ENCODE measurements at regions not wholly inside any gene's neighbourhood (a gene's known extent, or its start where the extent isn't known, plus 50 kb on each side); places are given as distances from the start of the nearest gene placed in this dataset.
"Not testable (repeated sequence)": the region's sequence is repeated elsewhere in the genome, so short reads cannot be mapped to it uniquely, and the experiment has no call there.

DNA sequence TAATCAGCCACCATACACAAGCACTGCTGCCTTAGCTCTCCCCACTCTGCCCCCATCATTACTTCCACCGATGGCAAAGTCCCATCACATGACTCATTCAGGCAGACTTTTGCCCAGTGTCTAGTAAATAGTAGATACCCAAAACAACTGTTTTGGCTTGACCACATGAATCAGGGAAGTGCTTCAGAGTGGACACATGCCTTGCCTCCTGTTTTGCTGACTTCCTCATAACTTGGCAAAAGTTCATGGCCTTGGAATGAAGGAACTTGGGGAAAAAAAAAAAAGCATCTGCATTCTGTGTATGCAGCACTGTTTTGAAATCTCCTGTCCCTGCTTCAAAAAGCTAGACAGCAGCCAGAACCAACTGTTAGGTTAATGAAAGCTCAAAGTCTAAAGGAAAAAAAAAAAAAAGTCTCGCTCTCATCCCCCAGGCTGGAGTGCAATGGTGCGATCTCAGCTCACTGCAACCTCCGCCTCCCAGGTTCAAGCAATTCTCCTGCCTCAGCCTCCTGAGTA, 335.3 kb downstream of the FAM181B start:
- POLR2A ChIA-PET: no interaction called here
- H3K27ac Mint-ChIP-seq: no peak overlapping the region

DNA sequence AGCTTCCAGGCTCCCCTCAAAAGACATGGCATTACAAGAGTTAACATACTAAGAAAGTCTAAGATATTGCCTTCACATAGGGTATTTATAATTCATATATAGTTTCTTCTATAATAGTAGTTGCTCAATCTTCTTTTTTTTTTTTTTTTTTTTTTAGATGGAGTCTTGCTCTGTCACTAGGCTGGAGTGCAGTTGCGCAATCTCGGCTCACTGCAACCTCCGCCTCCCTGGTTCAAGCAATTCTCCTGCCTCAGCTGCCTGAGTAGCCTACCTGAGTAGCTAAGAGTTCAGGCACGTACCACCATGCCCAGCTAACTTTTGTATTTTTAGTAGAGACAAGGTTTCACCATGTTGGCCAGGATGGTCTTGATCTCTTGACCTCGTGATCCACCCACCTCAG, 337.0 kb downstream of the FAM181B start:
- H3K36me3 Mint-ChIP-seq; DNase-seq; H3K27me3 Mint-ChIP-seq; H3K9me3 Mint-ChIP-seq; H3K27ac Mint-ChIP-seq; H3K4me3 Mint-ChIP-seq; ATAC-seq (ENCODE audit: low read depth); H3K4me1 Mint-ChIP-seq; POLR2A ChIA-PET: not testable (repeated sequence)

More for the DNA sequence above, 335.3 kb downstream of the FAM181B start:
- ATAC-seq (ENCODE audit: low read depth) (no peak), DNase-seq (no peak)
- Mint-ChIP-seq H3K36me3 (no peaks in the 10 kb centered on the region), H3K27me3 (peaks cover 2% of the 10 kb centered on the region), H3K9me3 (no peaks in the 10 kb centered on the region), H3K4me1 (no peaks in the 10 kb centered on the region), H3K4me3 (no peak overlapping the region)

DNA sequence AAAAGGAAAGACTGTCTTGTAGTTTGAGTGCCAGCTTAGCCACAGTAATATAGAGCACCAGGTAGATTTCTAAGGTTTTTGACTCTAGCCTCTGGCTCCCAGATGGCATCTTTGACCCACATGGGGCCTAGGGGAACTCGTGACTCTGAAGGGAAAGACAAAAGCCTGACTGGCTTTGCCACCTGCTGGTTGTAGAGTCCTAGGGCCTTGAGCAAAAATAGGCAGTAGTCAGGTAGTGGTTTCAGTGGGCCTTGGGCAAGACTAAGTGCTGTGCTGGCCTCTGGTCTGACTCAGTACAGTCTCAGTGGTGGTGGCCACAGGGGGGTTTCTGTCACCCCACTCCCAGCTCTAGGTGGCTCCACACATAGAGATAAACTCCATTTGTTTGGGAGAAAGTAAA, 349.4 kb downstream of the FAM181B start:
- POLR2A ChIA-PET: no interaction called here
- no peaks in the 10 kb centered on the region for H3K9me3 Mint-ChIP-seq
- H3K27ac Mint-ChIP-seq: no peak overlapping the region
- ATAC-seq (ENCODE audit: low read depth): no peak
- DNase-seq: no peak
- H3K4me3 Mint-ChIP-seq: no peak overlapping the region
- H3K36me3 Mint-ChIP-seq: no peaks in the 10 kb centered on the region
- no peaks in the 10 kb centered on the region for H3K27me3 Mint-ChIP-seq
- no peaks in the 10 kb centered on the region for H3K4me1 Mint-ChIP-seq

DNA sequence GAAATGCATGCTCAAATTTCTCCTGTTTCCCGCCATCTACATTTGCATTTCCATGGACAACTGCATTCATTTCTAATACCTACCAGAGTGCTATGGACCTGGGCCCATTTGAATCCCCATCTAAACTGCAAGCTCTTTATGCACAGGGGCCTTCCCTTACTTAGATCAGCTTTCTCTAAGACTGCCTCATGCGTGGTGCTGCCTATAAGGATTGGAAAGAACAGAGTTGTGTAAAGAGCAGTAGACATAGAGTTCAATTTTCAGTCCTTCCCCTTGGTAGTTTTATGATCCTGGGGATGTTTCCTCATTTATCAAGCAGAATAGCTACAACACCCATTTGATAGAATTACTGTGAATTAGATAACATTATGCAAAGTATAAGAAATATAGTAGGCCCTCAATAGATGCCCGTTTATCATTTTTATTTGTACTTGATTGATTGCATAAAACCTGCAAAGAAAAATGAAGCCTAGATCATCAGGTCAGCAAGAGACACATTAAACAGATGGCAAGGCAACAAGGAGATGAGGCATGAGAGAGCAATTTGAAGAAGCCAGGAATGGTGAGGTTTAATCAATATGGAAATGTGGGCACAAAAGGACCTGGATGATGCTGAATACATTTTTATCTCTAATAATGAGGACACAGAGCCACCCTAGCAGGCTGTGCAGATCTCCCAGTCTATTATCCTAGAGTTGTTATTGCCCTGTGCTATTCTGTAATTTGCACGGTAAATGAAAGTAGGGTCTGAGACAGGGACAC, 359.7 kb downstream of the FAM181B start:
- H3K4me1 Mint-ChIP-seq: no peaks in the 10 kb centered on the region
- H3K27me3 Mint-ChIP-seq: no peaks in the 10 kb centered on the region
- H3K27ac Mint-ChIP-seq: no peak overlapping the region
- no peak overlapping the region for H3K4me3 Mint-ChIP-seq
- POLR2A ChIA-PET: no interaction called here
- no peaks in the 10 kb centered on the region for H3K9me3 Mint-ChIP-seq
- DNase-seq (no peak), ATAC-seq (ENCODE audit: low read depth) (no peak)
- no peaks in the 10 kb centered on the region for H3K36me3 Mint-ChIP-seq

DNA sequence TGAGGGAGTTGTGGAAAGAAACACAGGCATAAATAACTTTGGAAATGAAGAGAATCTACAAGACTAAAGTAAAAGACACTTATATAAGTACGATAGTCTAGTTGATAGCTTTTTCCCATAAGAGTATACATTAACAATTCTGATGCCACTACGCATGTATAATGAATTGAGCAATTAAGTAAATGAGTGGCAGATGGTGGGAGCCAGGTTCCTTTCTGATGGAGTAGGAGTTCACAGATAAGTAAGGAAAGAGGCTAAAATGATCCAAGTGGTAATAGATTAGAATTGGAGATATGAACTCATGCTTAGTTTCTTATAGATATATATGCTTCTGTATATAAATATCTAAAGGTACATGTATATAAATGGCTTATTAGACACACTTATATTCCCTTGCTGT, 368.3 kb downstream of the FAM181B start:
- no peaks in the 10 kb centered on the region for H3K36me3 Mint-ChIP-seq
- no peaks in the 10 kb centered on the region for H3K9me3 Mint-ChIP-seq
- ATAC-seq (ENCODE audit: low read depth): no peak
- DNase-seq: no peak
- H3K4me1 Mint-ChIP-seq: no peaks in the 10 kb centered on the region
- POLR2A ChIA-PET: no interaction called here
- H3K4me3 Mint-ChIP-seq: no peak overlapping the region
- no peaks in the 10 kb centered on the region for H3K27me3 Mint-ChIP-seq
- H3K27ac Mint-ChIP-seq: no peak overlapping the region

DNA sequence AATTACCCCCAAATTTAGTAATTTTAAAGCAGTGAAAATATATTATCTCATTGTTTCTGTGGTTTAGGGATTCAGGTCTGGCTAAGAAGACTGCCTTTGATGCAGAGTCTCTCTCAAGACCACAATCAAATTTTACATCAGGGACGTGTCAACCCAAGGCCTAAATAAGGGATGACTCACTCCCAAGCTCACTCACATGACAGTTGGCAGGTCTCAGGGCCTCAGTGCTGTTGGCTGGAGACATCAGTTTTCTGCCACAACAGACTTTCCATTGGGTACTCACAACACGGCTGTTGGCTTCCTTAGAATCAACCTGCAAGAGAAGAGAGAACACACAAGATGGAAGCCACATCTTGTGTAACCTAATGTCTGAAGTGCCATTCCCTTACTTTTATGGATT, 377.3 kb downstream of the FAM181B start:
- no peak for ATAC-seq (ENCODE audit: low read depth)
- no peaks in the 10 kb centered on the region for H3K36me3 Mint-ChIP-seq
- DNase-seq: no peak
- H3K4me1 Mint-ChIP-seq: no peaks in the 10 kb centered on the region
- H3K4me3 Mint-ChIP-seq: no peak overlapping the region
- no peaks in the 10 kb centered on the region for H3K9me3 Mint-ChIP-seq
- no peak overlapping the region for H3K27ac Mint-ChIP-seq
- H3K27me3 Mint-ChIP-seq: no peaks in the 10 kb centered on the region
- POLR2A ChIA-PET: no interaction called here

DNA sequence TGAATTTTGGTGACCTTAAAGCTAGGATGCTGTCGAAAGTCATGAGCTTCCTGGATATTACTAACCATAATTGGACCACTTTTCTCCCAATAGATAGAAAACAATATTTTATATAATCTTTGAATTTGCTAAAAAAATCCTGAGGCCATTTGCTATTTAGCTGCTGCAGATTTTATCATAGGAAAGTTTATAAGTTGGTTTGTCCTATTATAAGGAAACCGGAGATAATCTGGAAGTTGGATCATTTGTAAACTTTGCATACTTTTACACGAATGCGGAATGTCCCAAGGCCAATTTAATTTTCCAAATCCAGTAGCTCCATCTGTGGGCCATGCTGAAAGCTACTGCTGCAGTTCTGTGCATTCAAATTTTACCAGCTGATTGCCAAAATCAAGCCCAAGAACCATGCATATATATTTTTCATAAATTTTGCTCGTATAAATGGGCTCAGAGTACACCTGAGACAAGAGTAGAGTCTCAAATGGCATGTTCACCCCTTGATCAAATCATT, 378.3 kb downstream of the FAM181B start:
- no peak for ATAC-seq (ENCODE audit: low read depth)
- Mint-ChIP-seq H3K27me3 (no peaks in the 10 kb centered on the region), H3K4me3 (no peak overlapping the region), H3K9me3 (no peaks in the 10 kb centered on the region), H3K4me1 (no peaks in the 10 kb centered on the region), H3K36me3 (no peaks in the 10 kb centered on the region), H3K27ac (no peak overlapping the region)
- POLR2A ChIA-PET: no interaction called here
- DNase-seq: no peak

DNA sequence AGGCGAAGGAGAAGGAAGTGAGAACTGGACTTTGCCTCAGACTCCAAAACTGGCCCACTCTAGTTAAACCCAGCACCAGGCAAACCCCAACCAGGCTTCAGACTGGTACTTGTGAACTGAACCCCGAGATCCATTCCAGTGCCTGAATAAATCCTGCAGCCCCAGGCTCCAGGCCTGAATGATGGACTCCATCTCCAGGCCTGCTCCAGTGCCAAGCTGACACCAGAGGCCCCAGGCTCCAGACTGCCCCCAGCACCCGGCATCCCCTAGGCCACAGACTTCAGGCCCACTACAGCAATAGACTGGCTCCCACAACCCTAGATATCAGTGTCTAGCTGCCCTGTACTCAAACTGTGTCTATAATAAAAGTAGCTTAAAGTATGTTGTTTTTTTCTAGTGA, 406.8 kb downstream of the FAM181B start:
- ATAC-seq (ENCODE audit: low read depth): no peak
- Mint-ChIP-seq H3K4me1 (no peaks in the 10 kb centered on the region), H3K27ac (no peak overlapping the region), H3K27me3 (no peaks in the 10 kb centered on the region), H3K9me3 (no peaks in the 10 kb centered on the region), H3K36me3 (no peaks in the 10 kb centered on the region), H3K4me3 (no peak overlapping the region)
- POLR2A ChIA-PET: no interaction called here
- no peak for DNase-seq

DNA sequence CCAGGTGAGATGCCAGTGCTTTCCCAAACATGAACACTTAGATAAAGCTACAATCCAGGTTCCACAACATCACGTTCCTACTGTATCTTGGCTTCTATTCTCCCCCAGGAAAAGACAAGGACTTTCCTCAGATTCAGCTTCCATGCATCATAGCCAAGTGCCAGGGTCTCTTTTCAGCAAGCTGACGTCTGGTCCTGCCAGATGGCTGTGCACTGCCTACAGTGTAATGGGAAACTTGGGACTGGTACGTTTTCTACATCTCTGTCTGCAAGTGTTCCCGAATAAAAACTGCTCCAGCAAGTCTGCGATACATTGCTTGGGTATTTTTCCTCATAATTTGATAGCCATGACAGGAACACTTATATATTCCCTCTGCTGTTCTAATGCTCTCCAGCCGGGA, 412.5 kb downstream of the FAM181B start:
- DNase-seq (no peak), ATAC-seq (ENCODE audit: low read depth) (no peak)
- no peaks in the 10 kb centered on the region for H3K36me3 Mint-ChIP-seq
- H3K4me1 Mint-ChIP-seq: no peaks in the 10 kb centered on the region
- no peaks in the 10 kb centered on the region for H3K27me3 Mint-ChIP-seq
- no peaks in the 10 kb centered on the region for H3K9me3 Mint-ChIP-seq
- H3K4me3 Mint-ChIP-seq: no peak overlapping the region
- H3K27ac Mint-ChIP-seq: no peak overlapping the region
- POLR2A ChIA-PET: no interaction called here

DNA sequence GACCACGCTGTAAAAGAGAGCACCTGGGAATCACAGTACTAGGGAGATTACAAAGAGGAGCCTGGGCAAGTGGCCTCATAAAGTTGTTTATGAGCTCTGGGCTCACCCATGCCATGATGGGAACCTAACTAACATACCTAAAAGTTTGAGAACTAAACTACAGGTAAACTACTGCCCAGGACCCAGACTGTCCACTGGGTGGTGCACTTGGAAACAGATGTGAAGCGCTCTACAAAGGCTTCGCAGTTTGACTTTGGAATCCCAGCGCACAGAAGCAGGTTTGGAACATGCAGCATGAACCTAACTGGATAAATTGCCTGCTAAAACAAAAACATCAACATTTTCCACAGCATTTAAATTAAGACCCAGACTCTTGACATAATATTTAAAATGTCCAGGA, 418.6 kb downstream of the FAM181B start:
- Mint-ChIP-seq H3K36me3 (no peaks in the 10 kb centered on the region), H3K4me3 (no peak overlapping the region), H3K27me3 (no peaks in the 10 kb centered on the region), H3K4me1 (no peaks in the 10 kb centered on the region), H3K27ac (no peak overlapping the region), H3K9me3 (no peaks in the 10 kb centered on the region)
- POLR2A ChIA-PET: no interaction called here
- ATAC-seq (ENCODE audit: low read depth) (no peak), DNase-seq (no peak)

DNA sequence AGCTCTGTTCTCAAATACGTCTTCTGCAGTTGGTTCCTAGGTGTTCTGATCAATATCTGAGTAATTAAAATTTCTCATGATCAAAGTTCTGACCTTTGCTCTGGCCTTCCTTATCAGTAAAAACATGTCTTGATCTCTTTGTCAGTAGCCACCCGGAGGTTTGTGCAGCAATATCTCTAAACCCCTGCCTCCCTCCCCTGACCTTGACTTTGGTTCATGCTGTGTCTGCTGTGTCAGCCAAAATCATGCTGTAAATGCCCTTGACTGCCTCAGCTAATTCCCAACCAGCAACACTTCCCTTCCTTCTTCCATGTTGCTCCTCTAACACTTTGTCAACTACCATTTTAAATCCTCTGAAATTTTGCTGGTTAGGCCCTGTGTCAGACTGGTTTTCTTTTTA, 424.7 kb downstream of the FAM181B start:
- Mint-ChIP-seq H3K4me1 (no peaks in the 10 kb centered on the region), H3K27ac (no peak overlapping the region), H3K36me3 (no peaks in the 10 kb centered on the region), H3K4me3 (no peak overlapping the region), H3K27me3 (no peaks in the 10 kb centered on the region), H3K9me3 (no peaks in the 10 kb centered on the region)
- DNase-seq (no peak), ATAC-seq (ENCODE audit: low read depth) (no peak)
- POLR2A ChIA-PET: no interaction called here

DNA sequence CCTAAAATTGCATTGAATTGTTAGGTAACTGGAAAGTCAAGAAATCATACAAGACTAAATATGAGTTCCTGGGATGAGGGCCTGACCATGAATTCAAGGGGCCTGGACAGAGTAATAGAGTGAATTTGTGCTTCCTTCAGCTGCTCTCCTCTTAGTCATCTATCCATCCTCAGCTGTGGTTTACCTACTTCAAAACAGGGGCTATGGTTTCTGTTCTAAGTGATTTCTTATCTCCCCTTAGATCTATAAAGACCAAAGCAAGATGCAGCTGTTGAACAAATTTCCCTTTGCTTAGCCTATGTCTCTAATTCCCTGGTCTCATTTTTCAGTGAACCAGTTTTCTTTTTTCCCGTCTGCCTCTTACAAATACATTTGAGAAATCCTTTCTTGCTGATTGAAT, 428.5 kb downstream of the FAM181B start:
- Mint-ChIP-seq H3K27me3 (no peaks in the 10 kb centered on the region), H3K9me3 (no peaks in the 10 kb centered on the region), H3K36me3 (no peaks in the 10 kb centered on the region), H3K27ac (no peak overlapping the region), H3K4me1 (no peaks in the 10 kb centered on the region), H3K4me3 (no peak overlapping the region)
- DNase-seq (no peak), ATAC-seq (ENCODE audit: low read depth) (no peak)
- POLR2A ChIA-PET: no interaction called here

DNA sequence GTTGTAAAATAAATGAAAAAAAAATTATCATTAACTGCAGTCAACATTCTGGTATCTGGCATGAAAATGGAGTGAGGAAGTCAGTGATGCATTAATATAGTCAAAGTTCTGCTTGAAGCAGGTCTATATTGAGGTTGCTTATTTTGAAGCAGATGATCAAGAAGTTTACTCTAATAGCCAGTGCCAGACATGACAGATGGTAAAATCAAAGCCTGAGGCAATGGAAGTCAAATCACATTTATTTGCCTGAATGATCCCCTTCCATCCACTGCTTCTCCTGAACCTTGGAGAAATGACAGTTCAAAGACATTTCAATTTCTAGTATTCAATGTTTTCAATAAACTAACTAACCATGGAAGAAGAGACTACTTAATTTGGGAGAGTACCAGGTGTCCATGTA, 430.0 kb downstream of the FAM181B start:
- no peaks in the 10 kb centered on the region for H3K4me1 Mint-ChIP-seq
- H3K4me3 Mint-ChIP-seq: no peak overlapping the region
- no peak overlapping the region for H3K27ac Mint-ChIP-seq
- H3K36me3 Mint-ChIP-seq: no peaks in the 10 kb centered on the region
- POLR2A ChIA-PET: no interaction called here
- H3K27me3 Mint-ChIP-seq: no peaks in the 10 kb centered on the region
- no peaks in the 10 kb centered on the region for H3K9me3 Mint-ChIP-seq
- ATAC-seq (ENCODE audit: low read depth) (no peak), DNase-seq (no peak)

DNA sequence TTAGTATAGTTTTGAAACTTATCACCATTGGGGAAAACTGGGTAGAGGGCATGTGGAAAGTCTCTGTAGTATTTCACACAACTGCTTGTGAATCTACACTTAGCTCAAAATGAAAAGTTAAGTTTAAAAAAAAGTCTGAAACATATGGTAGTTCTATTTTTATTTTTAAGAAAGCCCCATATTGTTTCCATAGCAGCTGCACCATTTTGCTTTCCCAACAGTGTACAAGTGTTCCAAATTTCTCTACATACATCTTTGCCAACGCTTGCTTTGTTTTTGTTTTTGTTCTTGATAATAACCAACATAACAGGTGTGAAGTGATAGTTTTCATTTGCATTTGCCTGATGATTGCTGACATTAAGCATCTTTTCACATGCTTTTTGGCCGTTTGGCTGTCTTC, 445.2 kb downstream of the FAM181B start:
- POLR2A ChIA-PET: no interaction called here
- H3K27me3 Mint-ChIP-seq: no peaks in the 10 kb centered on the region

More for the DNA sequence above, 445.2 kb downstream of the FAM181B start:
- Mint-ChIP-seq H3K9me3 (peaks cover 2% of the 10 kb centered on the region), H3K4me3 (no peak overlapping the region), H3K4me1 (no peaks in the 10 kb centered on the region), H3K27ac (no peak overlapping the region), H3K36me3 (no peaks in the 10 kb centered on the region)
- no peak for DNase-seq
- no peak for ATAC-seq (ENCODE audit: low read depth)
